K562 (cell line): ENCODE measurements at regions not wholly inside any gene's neighbourhood (a gene's known extent, or its start where the extent isn't known, plus 50 kb on each side); places are given as distances from the start of the nearest gene placed in this dataset.

Experiments
- ATAC-seq: fragments of 200-7000 bp; cut with Tn5 transposase; 3 replicates; pipeline ENCODE4 v1.9.1; 2020; ENCODE audit warnings: moderate library complexity
- BruUV-seq: library from RNA; stranded (reverse); fragments of 400-500 nt; replicated peaks from 2 replicates; lab custom pipeline; 2021; lab: Mats Ljungman, UMichigan
- CTCF ChIA-PET: fragments of 300-600 bp; formaldehyde crosslinking; extraction: SDS; loops from one replicate; lab custom pipeline; 2021; ENCODE audit warnings: low intra/inter-chr PET ratio; lab: Yijun Ruan, JAX
- POLR2A ChIA-PET: fragments of 300-600, 350-650 bp; sonication (Branson Sonifier 250); formaldehyde crosslinking; extraction: SDS; loops from one replicate; lab custom pipeline; 2021; ENCODE audit warnings: antibody characterized with exemption, inconsistent platforms; lab: Yijun Ruan, JAX
- DNase-seq, 4 experiments: peaks; one replicate each; pipeline versions ENCODE4 v3.0.0 to v3.0.0-alpha.2; 2011 to 2018; ENCODE audit warnings: low spot score in 3 of 4, mixed read lengths in 3 of 4; ENCODE audit errors: extremely low read depth in 1 of 4
- FAIRE-seq: peaks from 2 replicates; lab custom pipeline; 2011; peaks lifted over from hg19 to GRCh38; lab: Jason Lieb, UNC
- H2AFZ ChIP-seq: 2 replicates; pipeline ENCODE4 v1.6.0; 2011; ENCODE audit warnings: low read depth, low read length, control low read depth, inconsistent platforms
- H3K27ac ChIP-seq: fragments of 200-600 bp; 3 replicates; pipeline ENCODE4 v1.8.0; 2011; ENCODE audit warnings: low read depth, mild to moderate bottlenecking, control low read depth, inconsistent platforms, low read length, moderate library complexity, mixed read lengths; ENCODE audit errors: extremely low read depth
- H3K27me3 ChIP-seq, 2 experiments: fragments of 300-600 bp in 1 of 2; 2 replicates in 1 of 2; 3 replicates in 1 of 2; pipeline versions ENCODE4 v1.6.0 to v1.8.0; 2011; ENCODE audit warnings: inconsistent platforms in 2 of 2, low read length in 2 of 2, mild to moderate bottlenecking in 1 of 2, mixed read lengths in 1 of 2, moderate library complexity in 1 of 2; ENCODE audit not compliant: control insufficient read depth in 2 of 2, insufficient read depth in 2 of 2
- H3K36me3 ChIP-seq: fragments of 300-600 bp; 3 replicates; pipeline ENCODE4 v1.8.0; 2011; ENCODE audit warnings: mild to moderate bottlenecking, low read length, inconsistent platforms; ENCODE audit not compliant: control insufficient read depth, insufficient read depth
- H3K4me1 ChIP-seq, 2 experiments: fragments of 200-600 bp in 1 of 2; replicated peaks in 1 of 2; 2 replicates in 1 of 2; 3 replicates in 1 of 2; pipeline versions ENCODE4 v1.5.1 to v1.8.0; 2011; ENCODE audit warnings: inconsistent platforms in 2 of 2, low read length in 2 of 2, mild to moderate bottlenecking in 1 of 2, mixed read lengths in 1 of 2, moderate library complexity in 1 of 2; ENCODE audit not compliant: control insufficient read depth in 2 of 2, insufficient read depth in 2 of 2
- H3K4me2 ChIP-seq: 2 replicates; pipeline ENCODE4 v1.6.1; 2011; ENCODE audit warnings: low read length, control low read depth, inconsistent platforms, mixed read lengths; ENCODE audit not compliant: insufficient read depth
- H3K4me3 ChIP-seq: fragments of 200-600 bp; sonication (generic), shearing (Covaris generic); 2 replicates; pipeline ENCODE4 v1.5.1; 2016; ENCODE audit warnings: control low read depth, inconsistent platforms
- H3K79me2 ChIP-seq: fragments of 200-600 bp; 3 replicates; pipeline ENCODE4 v1.8.0; 2011; ENCODE audit warnings: low read length, inconsistent platforms; ENCODE audit not compliant: control insufficient read depth, insufficient read depth
- H3K9ac ChIP-seq, 2 experiments: 2 replicates each; pipeline versions ENCODE4 v1.6.0 to v1.6.1; 2011; ENCODE audit warnings: low read depth in 2 of 2, low read length in 2 of 2, control low read depth in 1 of 2, inconsistent platforms in 1 of 2, mild to moderate bottlenecking in 1 of 2, mixed read lengths in 1 of 2; ENCODE audit not compliant: insufficient read depth in 1 of 2
- H3K9me1 ChIP-seq: one replicate; pipeline ENCODE4 v1.6.0; 2011; ENCODE audit warnings: inconsistent platforms, mild to moderate bottlenecking, low read length, moderate library complexity; ENCODE audit not compliant: control insufficient read depth, insufficient read depth
- H3K9me3 ChIP-seq: replicated peaks from 2 replicates; pipeline ENCODE4 v1.5.1; 2011; ENCODE audit warnings: low read depth, low read length, inconsistent platforms; ENCODE audit not compliant: control insufficient read depth, insufficient read depth
- H4K20me1 ChIP-seq: replicated peaks from 2 replicates; pipeline ENCODE4 v1.6.1; 2011; ENCODE audit warnings: low read length, inconsistent platforms, mixed read lengths; ENCODE audit not compliant: control insufficient read depth, insufficient read depth
- BCLAF1 ChIP-seq, 2 experiments: fragments of 450-650 bp in 1 of 2; IDR thresholded peaks; 2 replicates each; pipeline ENCODE4 v1.6.1; 2011 to 2017; ENCODE audit warnings: low read depth in 2 of 2, antibody characterized with exemption in 1 of 2, borderline replicate concordance in 1 of 2, low read length in 1 of 2, mild to moderate bottlenecking in 1 of 2, mixed read lengths in 1 of 2; ENCODE audit not compliant: control insufficient read depth in 1 of 2
- FOSL1 ChIP-seq: fragments of 200-800 bp; sonication (Bioruptor generic); conservative IDR thresholded peaks from 2 replicates; pipeline ENCODE4 v1.6.1; 2016; ENCODE audit warnings: missing genetic modification characterization, missing compliant biosample characterization
- HLTF ChIP-seq: fragments of 450-650 bp; IDR thresholded peaks from 2 replicates; pipeline ENCODE4 v1.6.1; 2016
- HMG20B ChIP-seq: fragments of 250-450 bp; sonication (Bioruptor Pico); IDR thresholded peaks from 2 replicates; pipeline ENCODE4 v1.5.0; 2021; ENCODE audit warnings: mild to moderate bottlenecking
- IRF2 ChIP-seq: sonication (generic); formaldehyde crosslinking; IDR thresholded peaks from 2 replicates; pipeline ENCODE4 v1.8.1; 2022; ENCODE audit warnings: mild to moderate bottlenecking, missing genetic modification reagents
- JUND ChIP-seq, 2 experiments: IDR thresholded peaks; 2 replicates in 1 of 2; 3 replicates in 1 of 2; pipeline ENCODE4 v1.6.1; 2011; ENCODE audit warnings: borderline replicate concordance in 2 of 2, low read depth in 2 of 2, low read length in 2 of 2, improper control_type of control experiment in 1 of 2, missing biosample characterization in 1 of 2, missing genetic modification characterization in 1 of 2, missing genetic modification reagents in 1 of 2
- KDM2B ChIP-seq: fragments of 250-450 bp; sonication (Bioruptor Pico); IDR thresholded peaks from 2 replicates; pipeline ENCODE4 v1.8.0; 2021; ENCODE audit warnings: mild to moderate bottlenecking, moderate library complexity
- OTX1 ChIP-seq: fragments of 450-650 bp; formaldehyde crosslinking; IDR thresholded peaks from 2 replicates; pipeline ENCODE4 v1.4.0; 2022; ENCODE audit warnings: mild to moderate bottlenecking
- SAFB ChIP-seq: fragments of 200-400 bp; formaldehyde crosslinking; IDR thresholded peaks from 2 replicates; pipeline ENCODE4 v1.6.1; 2017; ENCODE audit warnings: low read depth, low read length, borderline replicate concordance
- ZNF140 ChIP-seq: fragments of 250-450 bp; sonication (Bioruptor Pico); IDR thresholded peaks from 2 replicates; pipeline ENCODE4 v1.8.0; 2021; ENCODE audit warnings: moderate library complexity, mild to moderate bottlenecking, inconsistent platforms
- ZNF444 ChIP-seq: fragments of 250-450 bp; sonication (Bioruptor Pico); IDR thresholded peaks from 2 replicates; pipeline ENCODE4 v1.4.0; 2020; ENCODE audit warnings: mild to moderate bottlenecking, moderate library complexity
- ZNF584 ChIP-seq: fragments of 200-800 bp; sonication (Bioruptor generic); IDR thresholded peaks from 2 replicates; pipeline ENCODE4 v1.6.1; 2016; ENCODE audit warnings: low read depth, mild to moderate bottlenecking, missing genetic modification characterization, missing compliant biosample characterization
- WGBS: fragments of 100-300 bp; shearing (Covaris generic); methylation state at CpG from one replicate; pipeline ENCODE4 v1.1.6; 2016; ENCODE audit warnings: low coverage, mixed read lengths; ENCODE audit not compliant: insufficient coverage; ENCODE audit errors: missing lambda C conversion rate; 5-methylcytosine and 5-hydroxymethylcytosine counted together
- in situ Hi-C: fragments of 300-500 bp; cut with MboI; formaldehyde crosslinking; loops from 4 replicates; pipeline ENCODE4 v1.15.0; 2018; ENCODE audit warnings: inconsistent platforms, mixed read lengths
- intact Hi-C: fragments of 100-400 bp; cut with micrococcal nuclease; formaldehyde crosslinking; loops from 2 replicates; pipeline ENCODE4 v1.14.2; 2022
- TF ChIP-seq, protein P1 (sequence below), 3 experiments: IDR thresholded peaks in 2 of 3; conservative IDR thresholded peaks in 1 of 3; 2 replicates each; pipeline ENCODE4 v1.5.1; 2011 to 2012; ENCODE audit warnings: low read length in 3 of 3, mild to moderate bottlenecking in 3 of 3, control low read depth in 2 of 3, improper control_type of control experiment in 1 of 3, inconsistent platforms in 1 of 3, low read depth in 1 of 3, mixed read lengths in 1 of 3, moderate library complexity in 1 of 3; ENCODE audit not compliant: insufficient read depth in 2 of 3

DNA sequence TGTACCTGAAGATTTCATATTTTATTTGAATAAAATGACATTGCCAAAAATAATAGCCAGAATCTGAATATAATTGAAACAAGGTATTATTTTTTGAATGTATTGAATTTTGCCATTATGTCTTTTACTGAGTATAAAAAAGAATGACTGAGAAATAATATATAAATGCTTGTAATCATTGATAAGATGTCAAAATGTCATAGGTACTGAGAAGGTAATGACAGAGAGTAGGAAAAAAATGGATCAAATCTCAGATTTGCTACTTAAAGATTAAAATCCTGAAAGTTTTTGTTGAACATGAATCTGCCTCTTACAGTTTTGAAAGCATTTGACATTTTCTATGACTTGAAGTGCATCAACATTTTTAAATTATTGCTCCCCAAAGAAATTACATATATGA is 1069.9 kb upstream of the ADGRL4 start:
- Histone ChIP-seq H3K9me3 (no peaks in the 10 kb centered on the region), H2AFZ (no peak overlapping the region), H3K79me2 (no peaks in the 10 kb centered on the region), H3K9ac (no peak overlapping the region), H3K4me3 (no peak overlapping the region), H3K4me2 (no peak overlapping the region), H3K9me1 (no peaks in the 10 kb centered on the region), H3K27ac (no peak overlapping the region), H3K36me3 (no peaks in the 10 kb centered on the region), H3K4me1 (no peaks in the 10 kb centered on the region), H4K20me1 (no peaks in the 10 kb centered on the region), H3K27me3 (no peaks in the 10 kb centered on the region)
- DNase-seq (no peak), ATAC-seq (no peak), FAIRE-seq (no peak)
- in situ Hi-C loops = no loop called here
- ChIA-PET POLR2A (no interaction called here), CTCF (no interaction called here)
- TF ChIP-seq FOSL1 (tag) (no peak), HMG20B (no peak), JUND (IDR thresholded peaks at IDR 0.05; ENCODE audit: borderline replicate concordance, low read depth, low read length) (no peak), JUND (tag; IDR thresholded peaks at IDR 0.05; ENCODE audit: borderline replicate concordance, low read depth, low read length) (no peak)
- intact Hi-C loops = no loop called here
- BruUV-seq = no TSS peak

DNA sequence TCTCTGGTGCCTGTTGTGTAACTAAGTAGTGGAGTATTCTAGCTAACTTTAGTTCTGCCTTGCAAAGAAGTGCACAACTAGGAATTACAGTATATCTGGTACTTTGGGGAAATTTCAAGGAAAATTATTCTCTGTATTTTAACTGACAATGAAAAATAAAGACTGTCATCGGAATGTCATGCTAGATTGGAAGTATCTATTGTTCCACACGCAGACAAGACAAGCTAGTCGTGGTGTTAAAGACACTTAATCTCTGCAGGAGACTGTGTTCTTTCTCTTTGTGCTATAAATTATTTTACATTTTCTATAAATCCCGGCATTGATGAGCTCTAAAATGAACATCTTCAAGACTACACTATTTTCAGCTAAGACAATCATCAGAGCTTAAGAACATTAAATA is 1068.8 kb upstream of the ADGRL4 start:
- Histone ChIP-seq H3K4me1 (no peaks in the 10 kb centered on the region), H3K4me2 (no peak overlapping the region), H4K20me1 (no peaks in the 10 kb centered on the region), H3K9ac (no peak overlapping the region), H3K79me2 (no peaks in the 10 kb centered on the region), H3K4me3 (no peak overlapping the region), H3K36me3 (no peaks in the 10 kb centered on the region), H3K9me3 (no peaks in the 10 kb centered on the region), H3K9me1 (no peaks in the 10 kb centered on the region), H3K27me3 (no peaks in the 10 kb centered on the region), H3K27ac (no peak overlapping the region), H2AFZ (no peak overlapping the region)
- DNase-seq (no peak), ATAC-seq (no peak), FAIRE-seq (no peak)
- in situ Hi-C loops (no loop called here), intact Hi-C loops (no loop called here)
- ChIA-PET POLR2A (no interaction called here), CTCF (no interaction called here)
- 0% methylated on average over 4 of the region's 4 CpGs for WGBS
- no TSS peak for BruUV-seq
- TF ChIP-seq BCLAF1 (IDR thresholded peaks at IDR 0.05; ENCODE audit: borderline replicate concordance in 1 of 2, control insufficient read depth in 1 of 2, low read depth in 2 of 2, low read length in 1 of 2) = no peak
- no peak for TF ChIP-seq ZNF444 (CRISPR knock-in tag)
- TF ChIP-seq OTX1 (CRISPR knock-in tag) = no peak
- no peak for TF ChIP-seq ZNF584
- no peak for TF ChIP-seq SAFB
- no peak for TF ChIP-seq HLTF
- no peak for TF ChIP-seq KDM2B (CRISPR knock-in tag)
- no peak for TF ChIP-seq ZNF140 (CRISPR knock-in tag)
- TF ChIP-seq, protein P1, sequence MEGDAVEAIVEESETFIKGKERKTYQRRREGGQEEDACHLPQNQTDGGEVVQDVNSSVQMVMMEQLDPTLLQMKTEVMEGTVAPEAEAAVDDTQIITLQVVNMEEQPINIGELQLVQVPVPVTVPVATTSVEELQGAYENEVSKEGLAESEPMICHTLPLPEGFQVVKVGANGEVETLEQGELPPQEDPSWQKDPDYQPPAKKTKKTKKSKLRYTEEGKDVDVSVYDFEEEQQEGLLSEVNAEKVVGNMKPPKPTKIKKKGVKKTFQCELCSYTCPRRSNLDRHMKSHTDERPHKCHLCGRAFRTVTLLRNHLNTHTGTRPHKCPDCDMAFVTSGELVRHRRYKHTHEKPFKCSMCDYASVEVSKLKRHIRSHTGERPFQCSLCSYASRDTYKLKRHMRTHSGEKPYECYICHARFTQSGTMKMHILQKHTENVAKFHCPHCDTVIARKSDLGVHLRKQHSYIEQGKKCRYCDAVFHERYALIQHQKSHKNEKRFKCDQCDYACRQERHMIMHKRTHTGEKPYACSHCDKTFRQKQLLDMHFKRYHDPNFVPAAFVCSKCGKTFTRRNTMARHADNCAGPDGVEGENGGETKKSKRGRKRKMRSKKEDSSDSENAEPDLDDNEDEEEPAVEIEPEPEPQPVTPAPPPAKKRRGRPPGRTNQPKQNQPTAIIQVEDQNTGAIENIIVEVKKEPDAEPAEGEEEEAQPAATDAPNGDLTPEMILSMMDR (IDR thresholded peaks at IDR 0.05 in 2 of 3, conservative IDR thresholded peaks at IDR 0.05 in 1 of 3; ENCODE audit: insufficient read depth in 2 of 3, low read depth in 1 of 3, low read length in 3 of 3) = no peak
- no peak for TF ChIP-seq IRF2 (CRISPR knock-in tag)
